ENCODE measurements at regions not wholly inside any gene's neighbourhood (a gene's known extent, or its start where the extent isn't known, plus 50 kb on each side); places are given as distances from the start of the nearest gene placed in this dataset.
"Not testable (repeated sequence)": the region's sequence is repeated elsewhere in the genome, so short reads cannot be mapped to it uniquely, and the experiment has no call there.

DNA sequence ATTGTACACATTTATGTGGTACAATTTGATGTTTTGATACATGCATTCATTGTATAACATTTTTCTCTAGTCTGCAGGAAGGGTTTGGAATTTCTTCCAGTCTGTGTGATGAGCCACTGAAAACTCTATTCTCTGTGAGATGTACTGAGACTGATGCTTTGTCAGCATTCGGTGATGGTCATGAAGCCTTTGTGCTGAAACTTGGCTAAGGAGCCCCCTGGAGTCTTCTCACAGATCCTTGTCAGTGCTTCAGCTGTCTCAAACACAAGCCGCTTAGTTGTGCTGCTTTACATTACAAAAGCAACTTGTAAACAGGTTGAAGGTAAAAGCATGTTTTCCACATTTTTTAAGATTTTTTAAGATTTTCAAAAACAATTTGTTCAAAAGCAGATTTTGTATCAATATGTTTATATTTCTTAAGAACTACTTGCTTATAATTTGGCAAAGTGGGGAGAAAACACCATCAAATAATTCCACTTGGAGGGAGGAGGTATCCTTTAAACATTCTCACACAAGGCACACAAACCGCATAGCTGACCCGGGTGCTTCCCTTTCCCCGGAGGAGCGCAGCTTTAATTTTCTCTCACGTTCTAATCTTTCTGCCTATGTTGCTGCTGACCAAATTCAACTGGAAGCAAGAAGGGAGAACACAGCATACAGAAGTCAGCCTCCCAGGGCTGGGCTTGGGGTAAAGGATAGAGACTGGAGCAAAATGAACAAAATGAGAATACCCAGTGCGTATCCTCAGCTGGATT is 249.8 kb upstream of the VSTM2A start:
- DNase-seq = no peak

DNA sequence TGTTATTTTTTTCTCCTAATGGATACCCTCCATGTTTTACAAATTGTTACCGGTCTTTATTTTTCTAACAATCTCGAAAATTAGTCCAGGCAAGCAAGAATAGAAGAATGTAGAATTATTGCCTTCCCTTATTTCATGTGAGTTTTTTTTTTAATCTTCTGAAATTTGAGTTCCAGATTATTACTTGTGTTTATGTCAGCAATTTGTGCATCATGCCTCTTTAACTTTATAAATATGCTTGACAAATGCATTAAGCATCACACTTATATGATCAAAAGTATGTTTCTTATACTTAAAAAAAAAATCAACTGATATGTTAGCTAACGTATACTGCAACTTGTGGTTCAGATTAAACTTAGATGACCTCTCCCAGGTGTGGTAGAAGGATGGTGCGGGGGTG is 242.7 kb upstream of the VSTM2A start:
- no peak for DNase-seq

DNA sequence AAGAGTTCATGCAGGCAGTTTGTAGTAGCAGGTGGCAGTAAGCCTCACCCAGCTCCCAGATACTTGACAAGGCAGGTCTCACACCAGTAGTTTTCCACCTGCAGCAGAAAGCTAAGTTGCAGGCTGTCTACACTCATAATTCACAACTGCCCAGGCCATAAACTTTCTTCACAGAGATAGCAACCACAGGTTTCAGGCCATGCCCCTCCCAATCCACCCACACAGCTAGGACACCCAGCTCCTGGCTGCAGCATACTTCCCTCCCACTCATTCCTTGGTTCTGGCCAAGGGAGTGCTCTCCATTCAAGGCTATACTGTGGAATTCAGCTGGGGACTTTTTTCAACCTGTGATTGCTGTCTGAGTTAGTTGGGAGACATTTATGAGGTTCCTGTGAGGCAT is 226.2 kb upstream of the VSTM2A start:
- not testable (repeated sequence) for DNase-seq

DNA sequence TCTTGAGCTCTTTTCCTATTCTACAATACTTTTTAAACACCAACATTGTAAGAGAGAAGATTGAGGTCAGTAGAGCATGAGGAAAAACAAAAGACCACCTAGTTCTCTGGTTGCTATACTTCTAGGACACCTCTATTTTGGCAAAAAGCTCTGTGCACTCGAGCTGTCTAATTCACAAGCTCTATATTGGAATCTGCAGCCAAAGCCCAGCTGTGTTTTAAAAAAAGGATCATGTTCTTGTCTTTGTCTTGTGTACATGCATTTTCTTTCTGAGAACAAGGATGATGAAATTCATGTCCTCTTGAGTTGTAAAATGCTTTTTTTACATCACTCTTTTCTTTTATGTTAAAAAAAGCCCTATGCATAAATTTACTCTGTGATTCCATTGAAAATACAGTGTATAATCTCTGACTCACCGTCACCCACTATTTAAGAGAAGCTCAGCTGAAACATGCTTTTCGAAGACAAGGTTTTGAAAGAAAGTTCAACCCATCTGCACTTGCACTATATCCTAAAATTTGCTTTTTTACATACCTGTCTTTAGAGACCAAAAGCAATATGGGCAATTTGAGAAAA is 215.5 kb upstream of the VSTM2A start:
- no peak for DNase-seq

DNA sequence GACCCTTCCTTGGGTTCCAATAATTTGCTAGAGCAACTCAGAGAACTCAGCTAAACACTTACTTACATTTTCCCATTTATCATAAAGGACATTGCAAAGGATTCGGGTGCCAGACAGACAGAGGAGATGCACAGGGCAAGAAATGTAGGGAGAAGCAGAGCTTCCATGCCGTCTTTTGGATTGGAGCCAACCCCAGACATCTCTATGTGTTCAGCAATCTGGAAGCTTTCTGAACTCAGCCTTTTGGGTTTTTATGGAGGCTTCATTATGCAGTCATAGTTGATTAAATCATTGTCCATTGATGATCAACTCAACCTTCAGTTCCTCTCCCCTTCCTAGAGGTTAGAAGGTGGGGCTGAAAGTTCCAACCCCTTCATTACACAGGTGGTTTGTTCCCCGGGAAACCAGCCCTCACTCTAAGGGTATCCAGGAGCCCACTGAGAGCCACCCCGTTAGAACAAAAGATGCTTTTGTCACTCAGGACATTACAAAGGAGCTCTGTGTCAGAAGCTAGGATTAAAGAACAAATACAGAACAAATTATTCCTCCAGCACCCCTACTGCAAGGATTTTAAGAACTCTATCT is 211.9 kb upstream of the VSTM2A start:
- DNase-seq = no peak

DNA sequence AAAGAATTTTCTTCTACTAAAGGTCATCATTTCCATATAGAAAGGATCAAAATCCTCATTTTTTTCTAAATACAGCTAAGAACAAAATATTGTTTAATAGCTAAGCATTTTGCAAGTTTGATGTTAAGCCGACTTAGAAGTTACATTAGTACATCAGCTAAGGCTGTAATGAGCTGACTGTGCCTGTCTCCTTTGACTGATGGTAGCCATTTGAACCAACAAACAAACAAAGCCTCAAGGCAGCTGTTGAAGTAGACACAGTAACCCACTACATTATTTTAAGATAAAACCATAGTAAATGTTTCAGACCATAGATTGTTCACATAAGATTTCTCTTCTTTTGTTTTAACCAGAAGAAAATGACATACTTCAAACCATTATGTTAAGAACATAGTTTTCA is 210.9 kb upstream of the VSTM2A start:
- DNase-seq = no peak

DNA sequence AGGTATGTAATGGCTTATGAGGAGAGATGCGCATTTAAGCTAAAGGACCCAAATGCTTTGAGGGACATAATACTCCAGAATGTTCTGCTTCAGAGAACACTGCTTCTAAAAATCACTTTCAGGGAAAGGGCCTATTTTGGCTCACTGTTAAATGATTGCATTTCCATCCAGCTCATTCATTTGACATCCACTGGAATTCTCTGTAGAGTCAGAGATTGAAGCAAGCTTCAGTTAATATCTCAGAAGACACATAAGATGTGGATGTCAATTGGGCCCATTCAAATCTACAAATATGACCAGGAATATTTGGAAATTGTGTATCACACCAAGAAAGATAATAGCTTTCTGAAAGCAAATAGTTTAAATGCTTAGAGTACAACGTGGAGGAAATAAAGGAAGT is 209.9 kb upstream of the VSTM2A start:
- DNase-seq = no peak

DNA sequence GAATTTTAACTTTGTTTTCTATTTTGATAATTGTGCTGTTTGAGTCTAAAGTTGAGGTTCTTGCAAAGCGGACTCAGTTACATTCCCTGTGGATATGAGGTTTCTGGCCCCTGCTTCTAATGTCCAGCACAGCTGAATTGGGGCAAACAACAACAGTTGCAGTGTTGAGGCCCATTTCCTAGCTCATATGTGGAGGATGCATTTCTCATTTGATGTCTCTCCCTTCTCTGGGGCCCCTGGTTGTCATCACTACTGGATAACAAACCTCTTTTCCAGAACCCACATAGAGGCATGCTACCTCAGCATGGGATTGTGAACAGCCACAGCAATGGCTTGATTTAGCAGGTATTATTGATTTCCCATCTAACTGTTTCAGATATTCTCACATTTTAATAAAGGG is 208.2 kb upstream of the VSTM2A start:
- DNase-seq = no peak

DNA sequence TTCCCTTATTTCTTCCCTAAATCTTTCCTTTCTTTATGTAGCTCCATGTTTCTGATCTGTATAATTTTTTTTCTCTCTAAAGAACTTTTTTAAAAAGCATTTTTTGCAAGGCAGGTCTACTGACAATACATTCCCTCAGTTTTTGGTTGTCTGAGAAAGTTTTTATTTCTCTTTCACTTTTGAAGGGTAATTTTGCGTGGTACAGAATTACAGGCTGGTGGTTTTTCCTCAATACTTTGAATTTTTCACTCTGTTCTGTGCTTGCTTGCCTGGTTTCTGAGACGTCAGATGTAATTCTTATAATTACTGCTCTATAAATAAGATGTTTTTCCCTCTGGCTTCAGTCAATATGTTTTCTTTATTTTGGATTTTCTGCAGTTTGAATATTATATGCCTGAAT is 205.4 kb upstream of the VSTM2A start:
- no peak for DNase-seq

DNA sequence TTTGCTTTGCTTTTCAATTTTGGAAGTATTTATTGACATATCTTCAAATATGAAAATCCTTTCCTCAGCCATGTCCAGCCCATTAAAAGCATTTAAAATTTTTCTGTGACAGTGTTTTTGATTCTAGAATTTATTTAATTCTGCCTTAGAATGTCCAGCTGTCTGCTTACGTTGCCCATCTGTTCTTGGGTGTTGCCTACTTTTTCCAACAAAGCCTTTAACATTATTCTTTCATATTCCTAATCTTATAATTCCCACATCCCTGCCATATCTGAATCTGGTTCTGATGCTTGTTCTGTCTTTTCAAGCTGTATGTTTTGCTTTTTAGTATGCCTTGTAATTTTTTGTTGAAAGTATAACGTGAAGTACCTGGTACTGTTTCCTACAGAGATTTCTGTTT is 204.7 kb upstream of the VSTM2A start:
- DNase-seq = no peak

DNA sequence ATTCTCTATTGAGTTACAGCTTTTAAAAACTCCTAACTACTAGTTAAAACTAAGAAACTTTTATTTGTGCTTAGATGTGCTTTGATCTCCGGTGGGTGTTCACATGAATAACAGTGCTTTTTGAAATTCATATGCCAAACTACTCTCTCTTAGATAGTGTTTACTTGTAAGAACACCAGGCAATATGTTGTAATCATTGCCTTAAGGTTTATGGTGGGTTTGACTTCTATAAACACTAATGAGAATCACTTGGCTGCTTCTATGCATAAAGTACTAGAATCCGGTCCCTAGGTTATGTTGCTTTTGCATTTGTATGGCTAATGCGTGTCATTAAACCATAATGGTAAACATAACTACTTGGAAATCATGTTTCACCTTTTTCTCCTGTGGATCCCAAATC is 203.9 kb upstream of the VSTM2A start:
- no peak for DNase-seq

DNA sequence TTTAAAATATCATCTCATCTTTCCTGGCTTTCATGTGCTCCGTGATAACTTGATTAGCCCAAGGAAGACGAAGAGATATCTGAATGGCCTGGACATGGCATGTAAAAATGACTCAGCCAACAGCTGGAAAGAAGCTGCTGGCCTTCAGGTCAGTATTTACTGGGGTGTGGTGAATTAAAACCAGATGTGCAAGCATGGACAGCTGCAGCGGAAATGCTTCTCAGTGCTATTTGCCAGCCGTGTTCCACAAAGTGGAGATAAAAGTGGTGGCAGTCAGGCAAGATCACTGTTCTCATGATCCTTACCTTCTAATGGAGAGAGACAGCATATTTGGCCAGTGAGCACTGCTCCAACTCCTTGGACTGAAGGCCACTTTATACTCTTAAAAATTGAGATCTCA is 203.1 kb upstream of the VSTM2A start:
- DNase-seq = no peak

DNA sequence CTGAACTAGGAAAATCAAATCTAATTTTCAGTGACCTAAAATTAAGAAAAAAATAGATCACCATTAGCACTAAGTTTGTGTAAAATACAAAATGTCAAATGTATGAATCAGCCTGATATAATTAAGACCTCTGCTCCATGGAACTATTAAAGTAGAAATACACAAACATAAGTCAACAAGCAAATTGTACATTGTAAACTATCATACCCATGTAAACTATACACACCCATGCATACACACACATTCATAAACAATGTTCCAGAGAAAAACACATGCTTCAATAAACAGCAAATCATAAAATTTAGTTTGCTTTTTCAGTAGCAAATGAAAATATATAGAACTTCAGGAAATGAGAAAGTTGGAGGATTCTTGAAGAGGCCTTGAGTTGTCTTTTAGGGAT is 199.7 kb upstream of the VSTM2A start:
- no peak for DNase-seq

DNA sequence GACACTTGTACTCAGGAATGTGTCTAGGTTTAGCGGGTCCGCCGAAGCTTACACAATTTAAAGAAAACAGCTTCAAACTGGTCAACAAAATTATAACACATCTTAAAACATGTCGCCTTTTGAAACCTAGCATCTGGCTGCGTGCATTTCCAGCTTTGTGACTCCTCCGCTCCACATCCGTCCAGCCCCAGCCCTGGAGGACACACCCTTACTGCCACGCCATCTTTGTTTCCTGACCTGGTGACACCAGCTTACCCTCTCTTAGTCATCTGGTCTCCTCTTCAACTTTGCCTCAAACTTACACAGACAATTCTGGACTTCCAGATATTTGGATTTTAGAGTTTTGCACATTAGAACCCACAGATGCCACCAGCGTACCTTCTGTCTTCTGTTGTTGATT is 198.7 kb upstream of the VSTM2A start:
- no peak for DNase-seq

DNA sequence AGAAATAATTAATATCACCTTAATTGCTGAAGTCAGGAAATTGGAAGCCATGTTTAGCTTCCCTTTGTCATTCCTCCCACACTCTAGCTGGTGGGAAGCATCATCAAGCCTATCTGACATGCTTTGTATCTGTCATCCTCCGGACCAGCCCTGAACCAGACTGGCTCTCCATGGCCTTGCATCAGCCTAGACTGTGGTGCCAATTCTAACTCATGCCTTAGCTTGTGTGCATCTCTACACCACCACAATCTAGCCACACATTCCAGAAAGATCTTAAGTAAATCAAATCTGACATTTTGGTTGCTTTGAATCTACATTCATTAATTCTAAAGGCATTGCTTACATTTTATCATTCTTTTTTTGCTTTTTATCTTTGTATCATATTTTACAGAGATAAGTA is 196.4 kb upstream of the VSTM2A start:
- DNase-seq = no peak

DNA sequence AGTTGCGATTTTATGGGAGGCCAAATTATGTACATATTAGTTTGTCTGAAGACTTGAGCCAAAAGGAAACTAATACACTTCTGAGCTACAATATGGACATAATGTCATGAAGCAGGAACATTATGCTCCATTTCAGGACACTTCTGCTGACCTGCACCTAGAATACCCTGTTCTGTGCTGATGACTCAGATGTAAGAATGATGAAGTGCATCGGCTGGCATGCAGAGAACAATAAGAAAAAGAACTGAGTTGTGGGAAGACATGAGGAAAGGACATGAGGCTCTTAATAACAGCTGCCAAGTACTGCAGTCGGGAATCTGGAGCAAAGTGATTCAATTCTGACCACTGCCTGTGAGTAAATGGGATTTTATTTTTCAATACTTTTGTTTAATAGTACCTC is 192.9 kb upstream of the VSTM2A start:
- DNase-seq = no peak

DNA sequence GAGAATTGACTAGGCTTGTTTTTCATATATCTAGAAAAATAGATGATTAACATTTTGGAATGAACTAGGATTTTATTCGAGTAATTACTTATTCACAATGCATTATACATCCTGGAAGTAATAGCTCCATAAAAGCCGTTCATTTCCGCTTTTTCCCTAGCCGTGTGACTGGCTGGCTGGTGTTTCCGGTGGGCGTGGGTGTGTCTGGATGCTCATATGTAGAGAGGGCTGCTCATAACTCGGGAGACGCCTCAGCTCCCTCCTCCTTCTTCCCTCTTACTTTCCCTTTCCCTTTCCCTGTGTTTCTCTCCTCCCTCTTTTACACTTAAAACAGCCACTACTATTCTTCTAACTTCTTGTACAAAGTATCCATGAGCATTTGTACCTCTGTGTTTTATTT is 187.7 kb upstream of the VSTM2A start:
- DNase-seq = no peak

DNA sequence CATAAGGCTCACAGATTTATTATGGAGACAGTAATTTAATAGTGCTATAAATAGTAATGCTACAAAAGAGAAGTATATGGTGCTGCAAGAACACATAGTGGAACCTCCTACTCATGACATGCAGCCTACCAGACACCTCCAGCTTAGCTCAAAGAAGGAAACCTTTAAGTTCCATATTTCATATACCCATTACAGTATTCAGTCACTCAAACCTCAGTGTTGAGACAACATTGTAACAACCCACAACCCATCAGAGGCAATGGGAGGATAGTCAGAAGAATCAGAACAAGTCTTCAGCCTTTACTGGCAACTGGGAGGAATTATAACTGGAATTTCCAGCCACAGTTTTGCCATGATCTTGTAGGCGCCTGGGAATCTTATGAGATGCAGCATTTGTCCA is 186.3 kb upstream of the VSTM2A start:
- no peak for DNase-seq

DNA sequence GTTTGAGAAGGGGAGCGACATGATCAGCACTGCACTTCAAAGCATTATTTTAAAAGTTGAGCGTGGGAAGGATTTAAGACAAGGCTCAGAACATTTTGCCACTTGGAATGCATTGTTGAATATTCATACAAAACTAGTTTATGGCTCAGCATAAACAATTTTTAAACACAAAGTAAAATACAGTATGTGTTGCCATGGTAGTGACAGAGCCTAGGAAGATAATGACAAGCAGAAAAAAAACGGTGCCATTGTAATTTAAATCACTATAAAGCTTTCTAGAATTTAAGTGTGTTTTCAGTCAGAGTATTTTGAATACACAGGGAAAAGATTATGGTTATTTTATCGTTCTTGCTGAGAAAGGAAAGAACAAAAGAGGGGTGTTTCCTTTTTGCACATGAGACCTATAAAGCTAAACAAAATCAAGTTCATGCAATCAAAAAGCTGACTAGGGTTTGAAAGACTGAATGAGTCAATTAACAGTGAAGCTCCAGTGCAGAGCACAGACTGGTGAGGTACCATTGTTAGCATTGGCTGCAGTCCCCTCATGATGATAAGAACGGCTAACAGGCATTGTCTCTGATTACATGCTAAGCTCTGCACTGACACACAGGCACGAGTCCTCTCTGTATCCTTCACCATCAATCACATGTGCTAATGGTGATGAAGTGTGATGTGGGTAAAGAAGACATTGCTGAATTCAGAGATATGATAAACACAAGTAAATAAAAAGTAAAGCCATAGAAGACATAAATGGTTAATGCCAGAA is 181.9 kb upstream of the VSTM2A start:
- peak; percentile 44 for DNase-seq

DNA sequence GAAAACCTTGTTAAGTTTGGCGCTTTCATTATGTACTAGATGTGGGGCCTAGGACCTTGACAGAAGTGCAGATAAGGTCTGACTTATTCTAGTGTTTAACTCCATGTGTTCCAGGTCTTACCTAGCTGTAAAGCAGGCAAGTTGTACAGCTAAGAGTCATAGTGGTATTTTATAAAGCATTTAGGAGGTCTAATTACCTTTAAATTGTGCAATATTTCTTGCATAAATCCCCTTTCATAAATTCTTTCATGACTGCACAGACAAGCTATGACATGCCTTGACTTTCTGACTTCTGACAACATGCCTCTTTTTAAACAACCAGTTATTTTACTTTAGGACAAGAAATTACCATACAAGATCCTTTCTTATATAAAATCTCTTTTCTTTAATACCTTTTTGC is 151.6 kb upstream of the VSTM2A start:
- no peak for DNase-seq

DNA sequence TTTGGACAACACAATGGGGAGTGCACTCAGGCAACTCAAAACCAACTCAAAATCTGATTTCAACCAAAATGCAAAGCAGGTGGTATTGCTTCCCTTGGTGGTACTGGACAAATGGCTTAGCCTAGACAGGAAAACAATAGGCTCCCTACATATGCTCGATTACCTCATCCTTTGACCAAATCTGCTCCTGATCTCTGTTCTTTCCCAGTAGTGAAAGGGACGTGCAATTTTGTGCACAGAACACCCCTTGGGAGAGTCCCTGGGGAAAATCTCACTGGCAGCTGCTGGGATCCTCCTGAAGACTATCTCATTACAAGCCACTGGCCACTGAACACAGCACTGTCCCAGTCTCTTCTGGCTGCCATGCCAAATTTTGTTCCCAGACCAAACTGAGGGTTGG is 149.2 kb upstream of the VSTM2A start:
- peak; percentile 49 for DNase-seq

DNA sequence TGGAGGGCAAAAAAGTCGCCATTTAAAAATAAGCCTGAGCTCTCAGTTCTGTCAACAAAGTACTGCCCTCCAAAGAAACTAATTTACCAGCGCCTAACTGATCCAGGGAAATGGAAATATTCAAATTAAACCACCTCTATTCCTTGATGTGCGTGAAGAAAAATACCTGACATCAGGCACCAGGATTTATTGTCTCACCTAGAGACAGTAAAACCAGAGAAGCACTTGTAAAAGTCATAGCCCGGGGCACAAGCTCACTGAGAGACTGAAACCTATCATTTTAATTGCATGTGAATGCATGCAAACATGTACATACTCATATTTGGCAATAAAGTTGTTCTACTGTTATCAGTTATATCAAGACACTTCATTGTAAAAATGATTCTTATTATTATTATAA is 147.3 kb upstream of the VSTM2A start:
- DNase-seq = peak; percentile 84

DNA sequence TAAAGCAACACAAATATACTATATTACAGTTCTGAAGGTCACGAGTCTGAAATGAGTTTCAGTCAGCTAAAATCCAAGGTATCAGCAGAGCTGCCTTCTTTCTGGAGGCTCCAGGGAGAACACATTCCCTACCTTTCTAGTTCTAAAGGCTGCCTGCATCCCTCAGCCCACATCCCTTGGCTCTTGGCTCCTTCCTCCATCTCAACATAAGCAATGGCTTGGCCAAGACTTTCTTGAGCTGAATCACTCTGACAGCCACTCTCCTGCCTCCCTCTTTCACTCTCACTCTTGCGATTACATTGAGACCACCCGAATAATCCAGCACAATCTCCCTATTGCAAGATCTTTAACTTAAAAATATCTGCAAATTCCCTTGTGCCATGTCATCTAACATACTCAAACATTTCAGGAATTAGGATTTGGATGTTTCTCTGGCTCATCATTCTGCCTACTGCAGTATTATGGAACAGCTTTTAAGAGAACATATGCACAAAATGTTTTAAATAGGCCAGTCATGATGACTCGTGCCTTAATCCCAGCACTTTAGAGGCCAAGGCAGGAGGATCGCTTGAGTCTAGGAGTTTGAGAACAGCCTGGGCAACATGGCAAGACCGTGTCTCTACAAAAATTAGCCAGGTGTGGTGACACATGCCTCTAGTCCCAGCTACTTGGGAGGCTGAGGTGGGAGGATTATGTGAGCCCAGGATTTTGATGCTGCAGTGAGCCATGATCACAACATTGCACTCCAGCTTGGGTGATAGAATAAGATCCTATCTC is 144.2 kb upstream of the VSTM2A start:
- DNase-seq = no peak
